ENCODE measurements at regions not wholly inside any gene's neighbourhood (a gene's known extent, or its start where the extent isn't known, plus 50 kb on each side); places are given as distances from the start of the nearest gene placed in this dataset.

DNA sequence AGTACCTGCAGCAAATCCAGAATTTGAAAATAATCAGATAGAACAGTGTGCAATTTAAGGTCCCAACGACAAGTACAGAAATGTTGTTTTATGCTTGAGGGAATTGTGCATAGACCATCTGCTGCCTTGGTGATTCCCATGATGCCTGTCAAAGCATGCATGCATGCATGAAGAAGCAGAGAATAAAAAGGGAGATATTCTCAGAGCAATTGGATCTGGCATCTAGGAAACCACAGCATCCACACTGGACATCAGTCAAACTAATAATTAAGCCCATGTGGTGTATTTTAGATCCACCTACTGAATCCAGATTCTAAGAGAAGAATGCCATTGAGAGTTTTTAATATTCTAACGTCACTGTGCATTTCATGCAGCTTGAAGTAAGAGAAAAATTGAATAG is 361.2 kb downstream of the FSIP2 start:
- TF ChIP-seq, protein P1, sequence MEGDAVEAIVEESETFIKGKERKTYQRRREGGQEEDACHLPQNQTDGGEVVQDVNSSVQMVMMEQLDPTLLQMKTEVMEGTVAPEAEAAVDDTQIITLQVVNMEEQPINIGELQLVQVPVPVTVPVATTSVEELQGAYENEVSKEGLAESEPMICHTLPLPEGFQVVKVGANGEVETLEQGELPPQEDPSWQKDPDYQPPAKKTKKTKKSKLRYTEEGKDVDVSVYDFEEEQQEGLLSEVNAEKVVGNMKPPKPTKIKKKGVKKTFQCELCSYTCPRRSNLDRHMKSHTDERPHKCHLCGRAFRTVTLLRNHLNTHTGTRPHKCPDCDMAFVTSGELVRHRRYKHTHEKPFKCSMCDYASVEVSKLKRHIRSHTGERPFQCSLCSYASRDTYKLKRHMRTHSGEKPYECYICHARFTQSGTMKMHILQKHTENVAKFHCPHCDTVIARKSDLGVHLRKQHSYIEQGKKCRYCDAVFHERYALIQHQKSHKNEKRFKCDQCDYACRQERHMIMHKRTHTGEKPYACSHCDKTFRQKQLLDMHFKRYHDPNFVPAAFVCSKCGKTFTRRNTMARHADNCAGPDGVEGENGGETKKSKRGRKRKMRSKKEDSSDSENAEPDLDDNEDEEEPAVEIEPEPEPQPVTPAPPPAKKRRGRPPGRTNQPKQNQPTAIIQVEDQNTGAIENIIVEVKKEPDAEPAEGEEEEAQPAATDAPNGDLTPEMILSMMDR (IDR thresholded peaks at IDR 0.05): no peak
- no peak for TF ChIP-seq POLR2A (IDR thresholded peaks at IDR 0.05)
